GM18909 (cell line): ENCODE measurements at regions not wholly inside any gene's neighbourhood (a gene's known extent, or its start where the extent isn't known, plus 50 kb on each side); places are given as distances from the start of the nearest gene placed in this dataset.

Experiments
- ATAC-seq: cut with Tn5 transposase; IDR thresholded peaks from one replicate; pipeline ENCODE4 v1.9.1; 2021; ENCODE audit warnings: mild to moderate bottlenecking; ENCODE audit not compliant: unreplicated experiment, poor library complexity

DNA sequence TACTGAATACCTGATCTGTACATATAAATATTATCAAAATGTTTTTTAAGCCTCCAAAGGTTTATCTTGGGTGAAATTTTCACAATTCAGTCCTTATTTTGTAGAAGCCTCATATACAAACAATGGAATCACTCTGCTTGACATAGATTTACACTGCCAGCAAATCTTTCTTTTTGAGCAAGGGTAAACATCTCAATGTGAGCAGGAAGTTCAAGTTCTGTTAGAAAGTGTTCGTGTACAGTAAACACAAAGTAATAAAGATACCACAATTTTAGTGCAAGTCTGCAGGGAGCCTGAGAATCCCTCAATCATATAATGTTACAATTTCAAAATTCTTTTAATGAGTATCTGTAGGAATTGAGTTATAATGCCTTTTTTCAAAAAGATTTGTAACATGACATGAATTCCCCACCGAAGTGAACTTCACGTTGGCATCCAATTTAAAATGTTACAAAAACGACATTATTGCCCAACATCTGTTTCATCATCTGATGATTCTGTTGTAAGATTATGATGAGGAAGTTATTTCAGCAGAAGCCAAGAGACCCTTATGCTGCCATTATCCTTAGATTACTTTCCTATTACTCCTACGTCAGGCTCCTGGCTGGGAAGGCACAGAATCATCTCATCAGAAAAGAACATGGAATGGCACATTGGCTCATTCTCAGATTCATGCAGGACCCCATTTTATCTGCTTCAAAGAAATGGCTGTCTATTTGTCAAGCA lies 283.9 kb upstream of the ACVR2A start:
- no peak for ATAC-seq

DNA sequence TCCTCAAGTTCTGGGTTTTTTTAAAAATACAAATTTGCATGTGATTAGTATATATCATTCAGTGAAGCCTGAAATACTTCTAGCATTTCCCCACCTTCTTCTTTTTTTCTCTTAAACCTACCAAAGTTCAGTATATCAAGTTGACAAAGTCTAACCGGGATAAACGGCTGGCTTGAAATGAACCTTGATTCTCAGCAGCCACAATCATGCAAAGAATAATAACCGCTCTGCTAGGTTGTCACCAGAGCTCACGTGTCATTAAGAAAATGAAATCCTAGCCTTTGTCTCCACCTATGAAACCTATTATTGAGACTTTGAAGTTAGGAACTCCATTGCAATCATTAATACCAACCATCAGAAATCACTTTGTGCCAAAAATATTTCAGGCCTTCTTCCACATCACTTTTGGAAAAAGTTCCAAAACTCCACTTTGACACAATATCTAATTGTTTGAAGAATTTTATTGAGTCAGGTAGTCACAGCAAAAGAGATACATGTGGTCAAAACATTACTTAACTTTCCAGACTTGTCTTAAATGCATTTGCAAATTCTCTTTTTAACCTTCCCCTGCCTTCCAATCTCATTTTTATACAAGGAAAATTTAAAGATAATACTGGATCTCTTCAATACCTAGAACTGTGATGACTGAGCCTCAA lies 285.6 kb upstream of the ACVR2A start:
- ATAC-seq: no peak

DNA sequence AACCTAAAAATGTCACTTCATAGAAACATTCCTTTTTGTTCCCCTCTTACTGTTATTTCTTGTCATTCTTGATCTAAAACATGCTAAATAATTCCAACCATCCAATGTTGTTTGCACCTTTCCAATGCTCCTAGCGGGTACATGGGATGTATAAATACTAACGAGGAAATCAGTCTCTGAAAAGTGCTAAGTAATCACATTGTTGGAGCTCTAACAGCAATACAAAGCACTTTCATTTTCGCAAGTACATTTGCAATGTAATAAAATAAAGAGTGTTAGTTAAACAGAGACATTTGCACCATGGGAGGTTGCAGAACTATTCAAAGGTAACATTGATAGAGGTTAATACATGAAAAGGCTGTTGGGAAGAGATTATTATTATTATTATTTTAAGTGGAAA lies 286.2 kb upstream of the ACVR2A start:
- no peak for ATAC-seq

- no peak for ATAC-seq
These were observed 290.2 kb upstream of the ACVR2A start for GRCh38 chr2:147554521-147555107.

- no peak for ATAC-seq
These were observed 291.0 kb upstream of the ACVR2A start for GRCh38 chr2:147553775-147554271.

GRCh38 chr2:147550995-147551731 lies 293.7 kb upstream of the ACVR2A start:
- ATAC-seq: no peak

GRCh38 chr2:147549054-147549453 lies 295.8 kb upstream of the ACVR2A start:
- ATAC-seq: no peak

DNA sequence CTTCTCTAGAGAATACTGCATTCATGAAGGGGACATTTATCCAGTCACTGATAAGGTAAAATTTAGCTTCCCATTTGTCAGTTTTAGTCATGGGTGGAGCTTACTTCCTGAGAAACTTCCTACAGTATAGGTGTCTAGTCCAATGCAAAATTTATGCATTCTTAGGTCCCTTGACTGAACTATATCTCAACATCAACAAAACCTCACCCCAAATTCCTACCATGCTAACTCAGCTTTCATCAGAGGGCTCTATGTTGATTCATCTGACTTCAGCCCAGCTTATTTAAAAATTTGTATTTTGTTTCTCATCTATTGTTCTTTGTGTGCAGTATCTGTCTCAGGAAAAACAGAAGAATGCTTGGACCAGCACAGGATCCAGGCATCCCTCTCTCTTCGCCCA lies 296.4 kb upstream of the ACVR2A start:
- ATAC-seq: no peak

- no peak for ATAC-seq
These were observed 297.4 kb upstream of the ACVR2A start for GRCh38 chr2:147547440-147547839.

- no peak for ATAC-seq
These were observed 298.7 kb upstream of the ACVR2A start for GRCh38 chr2:147546109-147546508.

DNA sequence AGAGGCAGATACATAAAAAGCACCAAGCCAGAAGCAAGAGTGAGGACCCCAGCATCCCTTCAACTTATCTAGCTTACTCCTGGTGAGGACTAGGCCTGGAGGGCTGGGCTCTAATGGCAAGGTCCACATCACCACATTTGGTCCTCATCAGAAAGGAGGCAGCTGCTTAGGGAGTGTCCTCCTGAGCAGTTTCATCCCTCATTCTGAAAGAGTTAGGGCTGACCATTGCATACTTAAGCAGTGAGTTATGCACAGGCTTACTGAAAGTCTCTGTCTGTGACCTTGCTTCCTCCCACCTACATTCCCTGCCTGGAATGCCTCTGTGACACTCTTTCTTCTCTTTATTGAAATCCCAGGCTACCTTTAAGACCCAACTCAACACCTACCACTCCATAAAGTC lies 301.8 kb upstream of the ACVR2A start:
- ATAC-seq: no peak

- no peak for ATAC-seq
These were observed 302.5 kb upstream of the ACVR2A start for GRCh38 chr2:147542351-147542750.

DNA sequence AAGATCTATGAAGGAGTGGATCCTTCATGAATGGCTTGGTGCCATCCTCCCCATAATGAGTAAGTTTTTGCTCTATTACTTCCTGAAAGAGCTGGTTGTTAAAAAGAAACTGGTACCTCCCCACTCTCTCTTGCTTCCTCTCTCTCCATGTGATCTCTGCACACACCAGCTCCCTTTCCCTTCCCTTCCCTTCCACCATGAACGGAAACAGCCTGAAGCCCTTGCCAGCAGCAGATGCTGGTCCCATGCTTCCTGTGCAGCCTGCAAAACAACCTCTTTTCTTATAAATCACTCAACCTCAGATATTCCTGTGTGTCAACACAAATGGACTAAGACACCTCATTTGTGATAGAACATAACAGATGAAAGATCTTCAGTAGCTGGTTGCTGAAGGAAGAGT lies 303.5 kb upstream of the ACVR2A start:
- ATAC-seq: no peak

DNA sequence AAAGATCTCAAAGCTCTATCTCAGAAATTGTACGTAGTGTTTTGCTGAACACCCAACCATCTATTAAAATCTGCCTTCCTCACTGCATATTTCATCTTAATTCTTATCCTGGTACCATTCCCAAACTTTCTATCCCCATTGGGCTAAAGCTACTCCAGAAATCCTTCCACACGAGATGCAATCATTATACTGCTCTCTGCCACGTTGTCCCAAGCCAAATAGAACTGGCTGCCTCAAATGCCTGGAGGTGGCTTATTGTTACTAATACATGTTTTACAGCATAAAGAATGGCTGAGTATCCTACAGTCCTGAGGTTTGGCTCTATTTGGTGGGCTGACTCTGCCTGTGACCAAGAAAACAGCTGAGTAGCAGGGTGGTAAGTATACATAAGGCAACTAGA lies 306.0 kb upstream of the ACVR2A start:
- no peak for ATAC-seq

GRCh38 chr2:147538088-147538487 lies 306.7 kb upstream of the ACVR2A start:
- no peak for ATAC-seq

- no peak for ATAC-seq
These were observed 313.6 kb upstream of the ACVR2A start for GRCh38 chr2:147531269-147531668.

GRCh38 chr2:147530033-147530432 lies 314.8 kb upstream of the ACVR2A start:
- no peak for ATAC-seq

DNA sequence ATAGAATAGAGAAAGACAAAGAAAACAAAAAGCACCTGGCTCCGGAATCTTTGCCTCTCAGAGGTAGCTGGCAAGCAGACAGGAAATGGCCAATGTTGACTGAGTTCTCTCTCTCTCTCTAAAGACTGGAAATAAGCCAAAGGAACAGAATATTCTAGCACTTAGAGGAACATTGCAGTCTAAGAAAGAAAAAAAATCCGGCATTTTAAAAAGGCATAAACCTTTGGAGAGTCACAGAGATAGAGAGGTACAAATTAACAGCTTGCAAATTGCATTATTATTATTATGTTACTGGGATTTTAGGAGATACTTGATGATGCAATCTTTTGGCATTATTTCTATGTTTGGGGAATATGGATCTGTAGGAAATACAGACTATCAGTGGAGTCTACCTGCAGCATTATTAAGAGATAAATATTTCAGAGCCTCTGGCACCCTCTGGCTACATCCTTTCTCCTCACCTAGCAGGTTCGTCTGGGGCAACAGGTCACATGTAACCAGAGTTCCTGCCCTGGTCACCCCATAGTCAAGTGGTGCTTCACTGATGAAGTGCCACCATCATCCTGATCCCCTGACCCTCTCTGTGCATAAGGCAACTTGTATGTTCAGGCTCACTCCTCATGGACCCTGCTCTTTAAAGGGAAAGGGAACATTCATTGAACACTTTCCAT lies 318.9 kb upstream of the ACVR2A start:
- ATAC-seq: no peak

DNA sequence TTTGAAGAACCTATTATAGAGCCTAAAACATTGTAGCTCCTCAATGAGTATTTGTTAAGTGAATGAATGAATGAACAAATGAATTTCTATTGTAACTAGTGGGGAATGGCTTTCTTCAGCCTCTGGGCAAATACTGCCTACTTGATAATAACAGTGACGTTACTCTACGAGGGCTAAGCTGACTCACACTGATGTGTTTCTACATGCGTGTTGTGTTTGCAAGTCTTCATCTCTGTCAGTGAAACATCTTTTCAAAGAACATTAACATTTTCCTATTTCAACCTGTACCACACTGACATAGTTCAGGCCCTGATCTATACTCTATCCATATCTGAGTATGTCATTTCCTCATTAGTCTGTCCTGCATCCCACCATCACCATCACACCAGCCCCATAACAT lies 319.9 kb upstream of the ACVR2A start:
- no peak for ATAC-seq

- ATAC-seq: no peak
These were observed 321.4 kb upstream of the ACVR2A start for GRCh38 chr2:147523415-147523814.
